K562 (cell line): ENCODE measurements at regions not wholly inside any gene's neighbourhood (a gene's known extent, or its start where the extent isn't known, plus 50 kb on each side); places are given as distances from the start of the nearest gene placed in this dataset.

ENCODE experiments used
- ATAC-seq: fragments of 200-7000 bp; cut with Tn5 transposase; 3 replicates; pipeline ENCODE4 v1.9.1; 2020; ENCODE audit warnings: moderate library complexity
- BruUV-seq: library from RNA; stranded (reverse); fragments of 400-500 nt; replicated peaks from 2 replicates; lab custom pipeline; 2021; lab: Mats Ljungman, UMichigan
- CTCF ChIA-PET: fragments of 300-600 bp; formaldehyde crosslinking; extraction: SDS; loops from one replicate; lab custom pipeline; 2021; ENCODE audit warnings: low intra/inter-chr PET ratio; lab: Yijun Ruan, JAX
- POLR2A ChIA-PET: fragments of 300-600, 350-650 bp; sonication (Branson Sonifier 250); formaldehyde crosslinking; extraction: SDS; loops from one replicate; lab custom pipeline; 2021; ENCODE audit warnings: antibody characterized with exemption, inconsistent platforms; lab: Yijun Ruan, JAX
- DNase-seq, 4 experiments: peaks; one replicate each; pipeline versions ENCODE4 v3.0.0 to v3.0.0-alpha.2; 2011 to 2018; ENCODE audit warnings: low spot score in 3 of 4, mixed read lengths in 3 of 4; ENCODE audit errors: extremely low read depth in 1 of 4
- FAIRE-seq: peaks from 2 replicates; lab custom pipeline; 2011; peaks lifted over from hg19 to GRCh38; lab: Jason Lieb, UNC
- H2AFZ ChIP-seq: 2 replicates; pipeline ENCODE4 v1.6.0; 2011; ENCODE audit warnings: low read depth, low read length, control low read depth, inconsistent platforms
- H3K27ac ChIP-seq: fragments of 200-600 bp; 3 replicates; pipeline ENCODE4 v1.8.0; 2011; ENCODE audit warnings: low read depth, mild to moderate bottlenecking, control low read depth, inconsistent platforms, low read length, moderate library complexity, mixed read lengths; ENCODE audit errors: extremely low read depth
- H3K27me3 ChIP-seq, 2 experiments: fragments of 300-600 bp in 1 of 2; 2 replicates in 1 of 2; 3 replicates in 1 of 2; pipeline versions ENCODE4 v1.6.0 to v1.8.0; 2011; ENCODE audit warnings: inconsistent platforms in 2 of 2, low read length in 2 of 2, mild to moderate bottlenecking in 1 of 2, mixed read lengths in 1 of 2, moderate library complexity in 1 of 2; ENCODE audit not compliant: control insufficient read depth in 2 of 2, insufficient read depth in 2 of 2
- H3K36me3 ChIP-seq: fragments of 300-600 bp; 3 replicates; pipeline ENCODE4 v1.8.0; 2011; ENCODE audit warnings: mild to moderate bottlenecking, low read length, inconsistent platforms; ENCODE audit not compliant: control insufficient read depth, insufficient read depth
- H3K4me1 ChIP-seq, 2 experiments: fragments of 200-600 bp in 1 of 2; replicated peaks in 1 of 2; 2 replicates in 1 of 2; 3 replicates in 1 of 2; pipeline versions ENCODE4 v1.5.1 to v1.8.0; 2011; ENCODE audit warnings: inconsistent platforms in 2 of 2, low read length in 2 of 2, mild to moderate bottlenecking in 1 of 2, mixed read lengths in 1 of 2, moderate library complexity in 1 of 2; ENCODE audit not compliant: control insufficient read depth in 2 of 2, insufficient read depth in 2 of 2
- H3K4me2 ChIP-seq: 2 replicates; pipeline ENCODE4 v1.6.1; 2011; ENCODE audit warnings: low read length, control low read depth, inconsistent platforms, mixed read lengths; ENCODE audit not compliant: insufficient read depth
- H3K4me3 ChIP-seq: fragments of 200-600 bp; sonication (generic), shearing (Covaris generic); 2 replicates; pipeline ENCODE4 v1.5.1; 2016; ENCODE audit warnings: control low read depth, inconsistent platforms
- H3K79me2 ChIP-seq: fragments of 200-600 bp; 3 replicates; pipeline ENCODE4 v1.8.0; 2011; ENCODE audit warnings: low read length, inconsistent platforms; ENCODE audit not compliant: control insufficient read depth, insufficient read depth
- H3K9ac ChIP-seq, 2 experiments: 2 replicates each; pipeline versions ENCODE4 v1.6.0 to v1.6.1; 2011; ENCODE audit warnings: low read depth in 2 of 2, low read length in 2 of 2, control low read depth in 1 of 2, inconsistent platforms in 1 of 2, mild to moderate bottlenecking in 1 of 2, mixed read lengths in 1 of 2; ENCODE audit not compliant: insufficient read depth in 1 of 2
- H3K9me1 ChIP-seq: one replicate; pipeline ENCODE4 v1.6.0; 2011; ENCODE audit warnings: inconsistent platforms, mild to moderate bottlenecking, low read length, moderate library complexity; ENCODE audit not compliant: control insufficient read depth, insufficient read depth
- H3K9me3 ChIP-seq: replicated peaks from 2 replicates; pipeline ENCODE4 v1.5.1; 2011; ENCODE audit warnings: low read depth, low read length, inconsistent platforms; ENCODE audit not compliant: control insufficient read depth, insufficient read depth
- H4K20me1 ChIP-seq: replicated peaks from 2 replicates; pipeline ENCODE4 v1.6.1; 2011; ENCODE audit warnings: low read length, inconsistent platforms, mixed read lengths; ENCODE audit not compliant: control insufficient read depth, insufficient read depth
- CBFB ChIP-seq: sonication (generic); formaldehyde crosslinking; IDR thresholded peaks from 2 replicates; pipeline ENCODE4 v1.4.0; 2020; ENCODE audit warnings: mild to moderate bottlenecking, missing genetic modification reagents
- FOXM1 ChIP-seq, 2 experiments: fragments of 450-650 bp in 1 of 2; sonication (generic) in 1 of 2; formaldehyde crosslinking in 1 of 2; IDR thresholded peaks; 2 replicates each; pipeline versions ENCODE4 v1.6.1 to v1.9.0; 2017 to 2022; ENCODE audit warnings: low read depth in 2 of 2, mild to moderate bottlenecking in 2 of 2, missing genetic modification reagents in 1 of 2, moderate library complexity in 1 of 2
- HDAC2 ChIP-seq: fragments of 450-650 bp; IDR thresholded peaks from 2 replicates; pipeline ENCODE4 v1.6.1; 2016; ENCODE audit warnings: mild to moderate bottlenecking
- NCOA1 ChIP-seq: fragments of 450-650 bp; IDR thresholded peaks from 2 replicates; pipeline ENCODE4 v1.6.1; 2016; ENCODE audit warnings: low read depth
- TARDBP ChIP-seq: fragments of 450-650 bp; IDR thresholded peaks from 2 replicates; pipeline ENCODE4 v1.6.1; 2016
- ZNF592 ChIP-seq: fragments of 450-650 bp; IDR thresholded peaks from 2 replicates; pipeline ENCODE4 v1.6.1; 2017; ENCODE audit warnings: antibody characterized with exemption, mild to moderate bottlenecking
- ZSCAN29 ChIP-seq: fragments of 450-650 bp; IDR thresholded peaks from 2 replicates; pipeline ENCODE4 v1.6.1; 2017
- WGBS: fragments of 100-300 bp; shearing (Covaris generic); methylation state at CpG from one replicate; pipeline ENCODE4 v1.1.6; 2016; ENCODE audit warnings: low coverage, mixed read lengths; ENCODE audit not compliant: insufficient coverage; ENCODE audit errors: missing lambda C conversion rate; 5-methylcytosine and 5-hydroxymethylcytosine counted together
- in situ Hi-C: fragments of 300-500 bp; cut with MboI; formaldehyde crosslinking; loops from 4 replicates; pipeline ENCODE4 v1.15.0; 2018; ENCODE audit warnings: inconsistent platforms, mixed read lengths
- intact Hi-C: fragments of 100-400 bp; cut with micrococcal nuclease; formaldehyde crosslinking; loops from 2 replicates; pipeline ENCODE4 v1.14.2; 2022
- TF ChIP-seq, protein P1 (sequence below): sonication (generic); formaldehyde crosslinking; IDR thresholded peaks from 2 replicates; pipeline ENCODE4 v1.8.0; 2023; ENCODE audit warnings: mild to moderate bottlenecking, missing genetic modification reagents

GRCh38 chr10:106440767-106441166 lies 723.7 kb downstream of the SORCS1 start:
- H3K27ac ChIP-seq: no peak overlapping the region
- no peak overlapping the region for H3K4me2 ChIP-seq
- ATAC-seq: no peak
- no TSS peak for BruUV-seq
- no peak overlapping the region for H3K4me3 ChIP-seq
- H3K9me1 ChIP-seq: no peaks in the 10 kb centered on the region
- no peaks in the 10 kb centered on the region for H3K4me1 ChIP-seq
- CTCF ChIA-PET: no interaction called here
- TF ChIP-seq, protein P1, sequence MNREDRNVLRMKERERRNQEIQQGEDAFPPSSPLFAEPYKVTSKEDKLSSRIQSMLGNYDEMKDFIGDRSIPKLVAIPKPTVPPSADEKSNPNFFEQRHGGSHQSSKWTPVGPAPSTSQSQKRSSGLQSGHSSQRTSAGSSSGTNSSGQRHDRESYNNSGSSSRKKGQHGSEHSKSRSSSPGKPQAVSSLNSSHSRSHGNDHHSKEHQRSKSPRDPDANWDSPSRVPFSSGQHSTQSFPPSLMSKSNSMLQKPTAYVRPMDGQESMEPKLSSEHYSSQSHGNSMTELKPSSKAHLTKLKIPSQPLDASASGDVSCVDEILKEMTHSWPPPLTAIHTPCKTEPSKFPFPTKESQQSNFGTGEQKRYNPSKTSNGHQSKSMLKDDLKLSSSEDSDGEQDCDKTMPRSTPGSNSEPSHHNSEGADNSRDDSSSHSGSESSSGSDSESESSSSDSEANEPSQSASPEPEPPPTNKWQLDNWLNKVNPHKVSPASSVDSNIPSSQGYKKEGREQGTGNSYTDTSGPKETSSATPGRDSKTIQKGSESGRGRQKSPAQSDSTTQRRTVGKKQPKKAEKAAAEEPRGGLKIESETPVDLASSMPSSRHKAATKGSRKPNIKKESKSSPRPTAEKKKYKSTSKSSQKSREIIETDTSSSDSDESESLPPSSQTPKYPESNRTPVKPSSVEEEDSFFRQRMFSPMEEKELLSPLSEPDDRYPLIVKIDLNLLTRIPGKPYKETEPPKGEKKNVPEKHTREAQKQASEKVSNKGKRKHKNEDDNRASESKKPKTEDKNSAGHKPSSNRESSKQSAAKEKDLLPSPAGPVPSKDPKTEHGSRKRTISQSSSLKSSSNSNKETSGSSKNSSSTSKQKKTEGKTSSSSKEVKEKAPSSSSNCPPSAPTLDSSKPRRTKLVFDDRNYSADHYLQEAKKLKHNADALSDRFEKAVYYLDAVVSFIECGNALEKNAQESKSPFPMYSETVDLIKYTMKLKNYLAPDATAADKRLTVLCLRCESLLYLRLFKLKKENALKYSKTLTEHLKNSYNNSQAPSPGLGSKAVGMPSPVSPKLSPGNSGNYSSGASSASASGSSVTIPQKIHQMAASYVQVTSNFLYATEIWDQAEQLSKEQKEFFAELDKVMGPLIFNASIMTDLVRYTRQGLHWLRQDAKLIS: no peak
- no peak for TF ChIP-seq HDAC2
- no peak for TF ChIP-seq FOXM1 (IDR thresholded peaks at IDR 0.05; ENCODE audit: low read depth)
- no peak for TF ChIP-seq FOXM1 (CRISPR knock-in tag; IDR thresholded peaks at IDR 0.05; ENCODE audit: low read depth)
- no peak for TF ChIP-seq ZSCAN29
- TF ChIP-seq CBFB (CRISPR knock-in tag): no peak
- TF ChIP-seq ZNF592: no peak
- TF ChIP-seq TARDBP: no peak
- no peak for TF ChIP-seq NCOA1
- WGBS: 0% methylated on average over 3 of the region's 4 CpGs
- H3K79me2 ChIP-seq: no peaks in the 10 kb centered on the region
- H3K27me3 ChIP-seq: no peaks in the 10 kb centered on the region
- no peak overlapping the region for H2AFZ ChIP-seq
- no peak for FAIRE-seq
- intact Hi-C loops (no loop called here), in situ Hi-C loops (no loop called here)
- H3K9me3 ChIP-seq: no peaks in the 10 kb centered on the region
- no peak overlapping the region for H3K9ac ChIP-seq
- POLR2A ChIA-PET: no interaction called here
- no peaks in the 10 kb centered on the region for H4K20me1 ChIP-seq
- no peaks in the 10 kb centered on the region for H3K36me3 ChIP-seq
- DNase-seq: no peak
